Brain microvascular endothelial cell (primary cell): ENCODE measurements at regions not wholly inside any gene's neighbourhood (a gene's known extent, or its start where the extent isn't known, plus 50 kb on each side); places are given as distances from the start of the nearest gene placed in this dataset.

Experiments used
- DNase-seq: peaks from one replicate; pipeline ENCODE4 v3.0.0-alpha.2; 2020
- H3K27ac ChIP-seq: fragments of 250-450 bp; sonication (Bioruptor Pico); 2 replicates; pipeline ENCODE4 v1.5.1; 2020; ENCODE audit warnings: mild to moderate bottlenecking, moderate library complexity
- H3K27me3 ChIP-seq: fragments of 250-450 bp; sonication (Bioruptor Pico); replicated peaks from 2 replicates; pipeline ENCODE4 v1.5.1; 2020; ENCODE audit warnings: mild to moderate bottlenecking
- H3K36me3 ChIP-seq: fragments of 250-450 bp; sonication (Bioruptor Pico); replicated peaks from 2 replicates; pipeline ENCODE4 v1.5.1; 2020; ENCODE audit warnings: mild to moderate bottlenecking
- H3K4me3 ChIP-seq: 2 replicates; pipeline ENCODE4 v1.5.1; 2011; ENCODE audit warnings: low read depth, mild to moderate bottlenecking, control low read depth, low read length, moderate library complexity
- CTCF ChIP-seq: IDR thresholded peaks from 2 replicates; pipeline ENCODE4 v1.5.1; 2011; ENCODE audit warnings: low read depth, mild to moderate bottlenecking, moderate library complexity, low read length, control low read depth, inconsistent platforms; ENCODE audit errors: missing control alignments
- in situ Hi-C: cut with HindIII; loops from 2 replicates; pipeline ENCODE4 v1.10.0; 2017; ENCODE audit warnings: low sequenced_read_pairs, low pct_ligation_motif_present

GRCh38 chr16:35639233-35640205 is 2180.1 kb downstream of the TP53TG3F start:
- TF ChIP-seq CTCF: no peak
- no peaks in the 10 kb centered on the region for H3K27me3 ChIP-seq
- DNase-seq: no peak
- in situ Hi-C loops: no loop called here
- H3K4me3 ChIP-seq: no peak overlapping the region
- no peaks in the 10 kb centered on the region for H3K36me3 ChIP-seq
- H3K27ac ChIP-seq: no peak overlapping the region

- no peaks in the 10 kb centered on the region for H3K27me3 ChIP-seq
- no peak for DNase-seq
- H3K36me3 ChIP-seq: no peaks in the 10 kb centered on the region
- H3K4me3 ChIP-seq: no peak overlapping the region
- TF ChIP-seq CTCF: no peak
- in situ Hi-C loops: no loop called here
- H3K27ac ChIP-seq: no peak overlapping the region
Measured at GRCh38 chr16:35642322-35642835, 2183.0 kb downstream of the TP53TG3F start.

GRCh38 chr16:35651841-35652240 is 2192.4 kb downstream of the TP53TG3F start:
- no peaks in the 10 kb centered on the region for H3K27me3 ChIP-seq
- in situ Hi-C loops: no loop called here
- H3K27ac ChIP-seq: no peak overlapping the region
- TF ChIP-seq CTCF: no peak
- DNase-seq: no peak
- H3K36me3 ChIP-seq: no peaks in the 10 kb centered on the region
- H3K4me3 ChIP-seq: no peak overlapping the region

GRCh38 chr16:35664091-35664693 is 2204.8 kb downstream of the TP53TG3F start:
- TF ChIP-seq CTCF: no peak
- Histone ChIP-seq H3K27me3 (no peaks in the 10 kb centered on the region), H3K36me3 (no peaks in the 10 kb centered on the region), H3K4me3 (no peak overlapping the region), H3K27ac (no peak overlapping the region)
- in situ Hi-C loops: no loop called here
- no peak for DNase-seq

GRCh38 chr16:35685085-35685484 is 2225.7 kb downstream of the TP53TG3F start:
- no peak overlapping the region for H3K4me3 ChIP-seq
- H3K36me3 ChIP-seq: no peaks in the 10 kb centered on the region
- no peaks in the 10 kb centered on the region for H3K27me3 ChIP-seq
- in situ Hi-C loops: no loop called here
- TF ChIP-seq CTCF: no peak
- no peak overlapping the region for H3K27ac ChIP-seq
- DNase-seq: no peak
